Muscle of leg (tissue), 3 donors: ENCODE measurements at regions not wholly inside any gene's neighbourhood (a gene's known extent, or its start where the extent isn't known, plus 50 kb on each side); places are given as distances from the start of the nearest gene placed in this dataset.
A peak's percentile ranks its signal among the peaks of the same experiment; 100 is the strongest.

Experiments
- DNase-seq: peaks from one replicate; pipeline ENCODE4 v3.0.0; 2013
- H3K27ac ChIP-seq: one replicate; pipeline ENCODE4 v1.5.1; 2013; ENCODE audit warnings: mild to moderate bottlenecking, low read length, control low read depth
- H3K27me3 ChIP-seq: one replicate; pipeline ENCODE4 v1.6.1; 2013; ENCODE audit warnings: low read length; ENCODE audit not compliant: control insufficient read depth, insufficient read depth
- H3K36me3 ChIP-seq: one replicate; pipeline ENCODE4 v1.6.1; 2013; ENCODE audit warnings: low read length; ENCODE audit not compliant: control insufficient read depth, insufficient read depth
- H3K4me1 ChIP-seq: one replicate; pipeline ENCODE4 v1.6.1; 2013; ENCODE audit warnings: low read length; ENCODE audit not compliant: control insufficient read depth, insufficient read depth
- H3K4me3 ChIP-seq: one replicate; pipeline ENCODE4 v1.5.1; 2013; ENCODE audit warnings: low read length, control low read depth
- H3K9me3 ChIP-seq: replicated peaks from 2 replicates; pipeline ENCODE4 v1.6.1; 2013; ENCODE audit warnings: low read depth, low read length; ENCODE audit not compliant: control insufficient read depth
- WGBS: methylation state at CpG from one replicate; pipeline ENCODE4 v1.1.5; 2013; ENCODE audit warnings: missing lambda C conversion rate; ENCODE audit not compliant: insufficient coverage; 5-methylcytosine and 5-hydroxymethylcytosine counted together

GRCh38 chr13:60720590-60720989 lies 323.6 kb downstream of the TDRD3 start:
- Histone ChIP-seq H3K27me3 (no peaks in the 10 kb centered on the region), H3K4me3 (no peak overlapping the region), H3K9me3 (no peaks in the 10 kb centered on the region), H3K36me3 (no peaks in the 10 kb centered on the region), H3K27ac (no peak overlapping the region), H3K4me1 (no peaks in the 10 kb centered on the region)
- DNase-seq: no peak
- WGBS: 90% methylated on average over 2 of the region's 3 CpGs

GRCh38 chr13:60716313-60716712 lies 319.3 kb downstream of the TDRD3 start:
- WGBS: no CpG with 5 or more reads among the region's 2 CpGs
- no peak overlapping the region for H3K4me3 ChIP-seq
- H3K9me3 ChIP-seq: no peaks in the 10 kb centered on the region
- H3K4me1 ChIP-seq: no peaks in the 10 kb centered on the region
- H3K27ac ChIP-seq: no peak overlapping the region
- H3K36me3 ChIP-seq: no peaks in the 10 kb centered on the region
- H3K27me3 ChIP-seq: no peaks in the 10 kb centered on the region
- no peak for DNase-seq

- Histone ChIP-seq H3K27me3 (no peaks in the 10 kb centered on the region), H3K4me1 (no peaks in the 10 kb centered on the region), H3K27ac (no peak overlapping the region), H3K36me3 (no peaks in the 10 kb centered on the region), H3K9me3 (no peaks in the 10 kb centered on the region), H3K4me3 (no peak overlapping the region)
- DNase-seq: no peak
Observed at GRCh38 chr13:60707878-60708277, 310.9 kb downstream of the TDRD3 start.

- 64% methylated on average over 2 of the region's 3 CpGs for WGBS
- H3K36me3 ChIP-seq: no peaks in the 10 kb centered on the region
- H3K9me3 ChIP-seq: no peaks in the 10 kb centered on the region
- no peaks in the 10 kb centered on the region for H3K4me1 ChIP-seq
- DNase-seq: no peak
- H3K4me3 ChIP-seq: no peak overlapping the region
- H3K27ac ChIP-seq: no peak overlapping the region
- H3K27me3 ChIP-seq: no peaks in the 10 kb centered on the region
Observed at GRCh38 chr13:60701895-60702294, 304.9 kb downstream of the TDRD3 start.

GRCh38 chr13:60700994-60701393 lies 304.0 kb downstream of the TDRD3 start:
- Histone ChIP-seq H3K27ac (no peak overlapping the region), H3K36me3 (no peaks in the 10 kb centered on the region), H3K9me3 (no peaks in the 10 kb centered on the region), H3K27me3 (no peaks in the 10 kb centered on the region), H3K4me1 (no peaks in the 10 kb centered on the region), H3K4me3 (no peak overlapping the region)
- DNase-seq: peak; percentile 49
- 33% methylated on average over 1 of the region's 4 CpGs for WGBS

GRCh38 chr13:60699636-60700035 lies 302.6 kb downstream of the TDRD3 start:
- Histone ChIP-seq H3K36me3 (no peaks in the 10 kb centered on the region), H3K4me3 (no peak overlapping the region), H3K27me3 (no peaks in the 10 kb centered on the region), H3K4me1 (no peaks in the 10 kb centered on the region), H3K9me3 (no peaks in the 10 kb centered on the region), H3K27ac (no peak overlapping the region)
- no CpG with 5 or more reads among the region's 2 CpGs for WGBS
- no peak for DNase-seq

- DNase-seq: peak; percentile 5
- no peaks in the 10 kb centered on the region for H3K36me3 ChIP-seq
- WGBS: 20% methylated on average over 2 of the region's 6 CpGs
- no peaks in the 10 kb centered on the region for H3K9me3 ChIP-seq
- H3K27me3 ChIP-seq: no peaks in the 10 kb centered on the region
- no peak overlapping the region for H3K4me3 ChIP-seq
- no peaks in the 10 kb centered on the region for H3K4me1 ChIP-seq
- H3K27ac ChIP-seq: no peak overlapping the region
Observed at GRCh38 chr13:60696602-60697001, 299.6 kb downstream of the TDRD3 start.

- Histone ChIP-seq H3K4me3 (no peak overlapping the region), H3K9me3 (no peaks in the 10 kb centered on the region), H3K4me1 (no peaks in the 10 kb centered on the region), H3K27me3 (no peaks in the 10 kb centered on the region), H3K36me3 (no peaks in the 10 kb centered on the region), H3K27ac (no peak overlapping the region)
- no peak for DNase-seq
Observed at GRCh38 chr13:60691268-60691667, 294.2 kb downstream of the TDRD3 start.

GRCh38 chr13:60690604-60691003 lies 293.6 kb downstream of the TDRD3 start:
- H3K27ac ChIP-seq: no peak overlapping the region
- no peaks in the 10 kb centered on the region for H3K36me3 ChIP-seq
- no peaks in the 10 kb centered on the region for H3K27me3 ChIP-seq
- no peak for DNase-seq
- H3K4me1 ChIP-seq: no peaks in the 10 kb centered on the region
- 48% methylated on average over 4 of the region's 6 CpGs for WGBS
- no peaks in the 10 kb centered on the region for H3K9me3 ChIP-seq
- H3K4me3 ChIP-seq: no peak overlapping the region

- Histone ChIP-seq H3K27me3 (no peaks in the 10 kb centered on the region), H3K36me3 (no peaks in the 10 kb centered on the region), H3K27ac (no peak overlapping the region), H3K4me1 (no peaks in the 10 kb centered on the region), H3K9me3 (no peaks in the 10 kb centered on the region), H3K4me3 (no peak overlapping the region)
- no peak for DNase-seq
Observed at GRCh38 chr13:60689571-60689970, 292.6 kb downstream of the TDRD3 start.

GRCh38 chr13:60689076-60689475 lies 292.1 kb downstream of the TDRD3 start:
- peak; percentile 82 for DNase-seq
- Histone ChIP-seq H3K27me3 (no peaks in the 10 kb centered on the region), H3K36me3 (no peaks in the 10 kb centered on the region), H3K9me3 (no peaks in the 10 kb centered on the region), H3K4me1 (no peaks in the 10 kb centered on the region), H3K27ac (no peak overlapping the region), H3K4me3 (no peak overlapping the region)
- WGBS: no CpG with 5 or more reads among the region's 3 CpGs
